HL-60 (cell line): ENCODE measurements at regions not wholly inside any gene's neighbourhood (a gene's known extent, or its start where the extent isn't known, plus 50 kb on each side); places are given as distances from the start of the nearest gene placed in this dataset.

ENCODE experiments used
- GABPA ChIP-seq: IDR thresholded peaks from 2 replicates; pipeline ENCODE4 v1.6.1; 2012; ENCODE audit warnings: low read depth
- POLR2AphosphoS5 ChIP-seq: IDR thresholded peaks from 2 replicates; pipeline ENCODE4 v1.6.1; 2012; ENCODE audit warnings: low read depth
- REST ChIP-seq: IDR thresholded peaks from 2 replicates; pipeline ENCODE4 v1.6.1; 2012; ENCODE audit warnings: low read depth; ENCODE audit not compliant: insufficient replicate concordance
- SPI1 ChIP-seq: IDR thresholded peaks from 2 replicates; pipeline ENCODE4 v1.6.1; 2012; ENCODE audit warnings: low read depth, mild to moderate bottlenecking, borderline replicate concordance
- TF ChIP-seq, protein P1 (sequence below): IDR thresholded peaks from one replicate; pipeline ENCODE4 v1.5.1; 2011; ENCODE audit warnings: low read length, control low read depth, inconsistent platforms; ENCODE audit not compliant: insufficient read depth

- TF ChIP-seq, protein P1, sequence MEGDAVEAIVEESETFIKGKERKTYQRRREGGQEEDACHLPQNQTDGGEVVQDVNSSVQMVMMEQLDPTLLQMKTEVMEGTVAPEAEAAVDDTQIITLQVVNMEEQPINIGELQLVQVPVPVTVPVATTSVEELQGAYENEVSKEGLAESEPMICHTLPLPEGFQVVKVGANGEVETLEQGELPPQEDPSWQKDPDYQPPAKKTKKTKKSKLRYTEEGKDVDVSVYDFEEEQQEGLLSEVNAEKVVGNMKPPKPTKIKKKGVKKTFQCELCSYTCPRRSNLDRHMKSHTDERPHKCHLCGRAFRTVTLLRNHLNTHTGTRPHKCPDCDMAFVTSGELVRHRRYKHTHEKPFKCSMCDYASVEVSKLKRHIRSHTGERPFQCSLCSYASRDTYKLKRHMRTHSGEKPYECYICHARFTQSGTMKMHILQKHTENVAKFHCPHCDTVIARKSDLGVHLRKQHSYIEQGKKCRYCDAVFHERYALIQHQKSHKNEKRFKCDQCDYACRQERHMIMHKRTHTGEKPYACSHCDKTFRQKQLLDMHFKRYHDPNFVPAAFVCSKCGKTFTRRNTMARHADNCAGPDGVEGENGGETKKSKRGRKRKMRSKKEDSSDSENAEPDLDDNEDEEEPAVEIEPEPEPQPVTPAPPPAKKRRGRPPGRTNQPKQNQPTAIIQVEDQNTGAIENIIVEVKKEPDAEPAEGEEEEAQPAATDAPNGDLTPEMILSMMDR: no peak
- TF ChIP-seq GABPA (no peak), POLR2AphosphoS5 (no peak), SPI1 (no peak), REST (no peak)
Measured at GRCh38 chr11:50333861-50334260, 301.2 kb downstream of the OR4C45 start.
